Kasumi-1 (cell line): ENCODE measurements at regions not wholly inside any gene's neighbourhood (a gene's known extent, or its start where the extent isn't known, plus 50 kb on each side); places are given as distances from the start of the nearest gene placed in this dataset.
A peak's percentile ranks its signal among the peaks of the same experiment; 100 is the strongest.

Source experiments
- DNase-seq, 2 experiments: peaks; one replicate each; lab custom pipeline; 2025; lab: John Stamatoyannopoulos, UW

DNA sequence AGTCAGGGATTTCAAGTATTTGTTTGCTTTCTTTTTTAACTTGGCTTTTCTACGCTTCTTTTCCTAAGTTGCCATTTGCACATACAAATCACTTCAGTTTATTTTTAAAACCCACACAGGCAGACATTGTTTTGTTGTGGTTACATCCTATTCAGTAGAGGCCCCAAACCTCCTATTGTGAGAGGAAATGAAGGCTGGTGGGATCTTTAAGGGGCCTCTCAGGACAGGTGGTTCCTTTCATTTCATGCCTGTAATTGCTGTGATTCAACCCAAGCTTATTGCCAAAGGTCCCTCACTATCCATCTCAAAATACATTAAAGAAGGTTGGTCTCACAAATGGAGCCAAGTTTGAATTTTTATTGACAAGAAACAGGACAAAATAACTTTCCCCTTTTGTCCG, 257.1 kb downstream of the ADAMTS20 start:
- DNase-seq: no peak

DNA sequence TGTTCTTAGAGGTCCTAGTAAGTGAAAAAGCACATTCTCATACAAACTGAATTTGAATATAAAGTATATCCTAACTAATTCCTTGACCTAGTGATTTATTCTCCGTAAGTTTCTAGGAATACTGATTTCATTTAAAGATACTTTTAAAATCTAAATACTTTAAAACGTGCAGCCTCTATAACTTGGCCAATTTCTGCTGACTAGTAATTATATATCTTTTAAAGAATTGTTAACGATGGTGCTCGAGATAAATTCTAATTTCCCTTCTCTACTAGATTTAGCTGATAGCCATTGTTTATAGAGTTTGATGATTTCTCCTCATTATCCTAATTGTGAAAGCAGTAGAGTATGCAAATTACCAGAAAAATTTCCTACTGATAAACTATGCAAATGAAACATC, 257.9 kb downstream of the ADAMTS20 start:
- DNase-seq: no peak

- DNase-seq: no peak
Measured at GRCh38 chr12:43293396-43293795, 258.6 kb downstream of the ADAMTS20 start.

DNA sequence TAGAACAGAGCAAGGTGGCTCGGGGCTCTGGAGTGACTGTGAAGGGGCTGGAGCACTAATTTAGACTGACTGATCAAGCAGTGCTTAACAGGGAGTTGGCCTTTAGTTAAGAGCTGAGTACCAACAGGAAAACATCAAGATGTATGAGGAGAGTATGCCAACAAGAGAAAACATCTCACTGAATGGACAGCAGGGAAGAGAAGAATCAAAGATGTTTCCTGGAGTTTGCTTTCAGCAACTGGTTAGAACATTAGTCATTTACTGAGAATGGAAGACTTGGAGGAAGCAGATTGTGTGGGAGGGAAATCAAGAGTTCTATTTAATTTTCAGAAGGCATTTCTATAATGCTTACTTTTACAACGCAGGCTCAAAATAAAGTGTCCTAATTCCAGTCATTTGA, 259.3 kb downstream of the ADAMTS20 start:
- DNase-seq: peak; percentile 49 to 58

DNA sequence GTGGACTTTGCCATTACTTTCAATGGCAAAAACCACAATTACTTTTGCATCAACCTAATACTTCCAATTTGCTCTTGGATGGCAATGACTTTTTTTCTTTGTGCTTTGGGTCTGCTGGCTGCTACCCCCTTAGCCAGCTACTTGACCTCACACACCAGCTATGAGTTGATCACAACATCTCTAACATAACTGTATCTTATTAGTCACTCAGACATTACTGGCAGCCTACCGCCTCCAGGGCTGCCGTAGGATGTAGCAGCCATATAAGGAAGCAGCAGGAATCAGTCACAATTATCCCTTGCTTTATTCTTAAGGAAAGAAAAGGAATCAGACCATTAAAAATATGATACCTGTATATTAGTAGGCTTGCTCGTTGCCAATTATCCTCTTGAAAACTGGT, 260.5 kb downstream of the ADAMTS20 start:
- DNase-seq: no peak

DNA sequence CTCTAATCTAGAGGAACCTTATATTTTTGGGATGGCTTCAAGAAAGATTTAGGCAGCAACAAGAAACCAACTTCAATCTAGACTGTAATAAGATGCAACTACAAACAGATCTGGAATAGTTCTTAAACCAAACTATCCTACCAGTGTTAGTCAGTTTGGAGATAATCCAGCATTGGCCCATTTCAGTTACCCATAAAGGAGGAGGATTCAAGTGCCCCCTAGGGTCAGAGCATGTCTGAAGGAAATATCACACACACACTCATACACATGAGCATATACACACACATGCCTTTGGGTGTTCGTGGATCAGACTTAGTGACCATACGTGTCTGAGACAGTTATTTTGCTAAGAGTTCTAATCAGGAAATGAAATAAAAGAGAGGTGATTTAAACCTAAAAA, 261.2 kb downstream of the ADAMTS20 start:
- DNase-seq: no peak

DNA sequence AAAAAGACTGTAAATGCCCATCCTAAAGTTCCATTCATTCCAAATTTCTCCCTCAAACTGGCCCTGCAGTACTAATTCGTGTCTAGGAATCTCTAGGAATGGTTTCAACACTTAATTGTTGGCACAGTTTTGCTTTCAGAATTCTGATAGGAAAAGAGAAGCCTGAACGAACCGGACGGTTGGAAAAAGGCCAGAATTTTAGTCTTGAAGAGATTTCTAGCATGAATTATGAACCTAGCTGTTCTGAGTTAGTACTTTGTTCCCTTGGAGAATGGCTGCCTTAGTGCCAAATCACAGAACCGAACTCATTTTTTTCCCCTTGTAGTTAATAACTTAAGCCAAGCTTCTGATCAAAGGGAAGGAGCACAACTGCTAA, 262.6 kb downstream of the ADAMTS20 start:
- no peak for DNase-seq

DNA sequence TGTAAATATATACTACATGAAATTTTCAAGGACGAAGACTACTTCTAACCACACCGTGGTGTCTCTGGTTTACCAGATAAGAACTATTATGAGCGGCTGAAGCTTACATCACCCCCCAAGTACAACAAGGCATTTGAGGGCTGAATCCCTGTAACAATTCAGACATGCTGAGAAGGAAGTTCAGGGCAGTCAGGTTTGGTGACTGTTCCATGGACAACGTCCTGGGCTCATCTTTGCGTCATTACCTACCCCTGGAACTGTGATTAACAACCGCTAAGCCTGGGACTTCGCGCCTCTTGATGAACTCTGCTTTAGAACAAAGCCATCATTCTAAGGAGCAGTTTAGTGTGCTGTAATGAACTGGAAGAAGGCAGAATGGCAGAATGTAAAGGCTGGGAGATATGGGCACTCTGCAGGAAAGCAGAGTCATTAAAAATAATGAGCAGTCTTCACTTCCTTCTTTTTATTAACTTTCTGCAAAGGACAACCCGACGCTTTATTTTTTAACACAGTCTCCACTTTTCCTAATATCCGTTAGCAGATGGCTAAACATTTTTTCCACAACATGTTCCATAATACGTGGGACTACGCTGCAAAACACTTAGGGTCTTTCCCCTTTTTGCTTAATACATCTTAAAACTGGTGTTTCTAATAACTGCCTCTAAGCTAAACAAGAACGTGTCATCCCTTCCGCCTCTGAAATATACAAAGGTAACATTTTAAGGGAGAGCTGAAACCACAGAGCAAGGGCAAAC, 263.2 kb downstream of the ADAMTS20 start:
- DNase-seq: no peak

GRCh38 chr12:43287706-43288383, 264.2 kb downstream of the ADAMTS20 start:
- DNase-seq: no peak

DNA sequence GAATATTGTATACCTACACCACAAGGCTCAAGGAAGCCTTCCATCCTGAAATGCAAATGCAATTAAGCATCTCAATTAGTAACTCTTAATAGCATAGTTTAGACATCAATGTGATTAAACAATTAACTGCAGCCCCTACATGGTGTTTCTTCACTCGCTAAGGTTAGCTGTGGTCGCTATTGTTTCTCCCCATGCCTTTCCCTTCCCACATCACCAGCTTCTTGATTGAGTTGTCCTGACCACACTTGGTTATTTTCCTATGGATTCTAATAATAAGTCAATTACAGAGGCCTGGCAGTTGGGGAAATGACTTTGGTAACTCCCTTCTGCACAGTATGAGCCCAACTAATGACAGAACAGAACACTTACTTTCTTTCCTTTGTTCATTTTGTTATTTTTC, 265.0 kb downstream of the ADAMTS20 start:
- DNase-seq: no peak

DNA sequence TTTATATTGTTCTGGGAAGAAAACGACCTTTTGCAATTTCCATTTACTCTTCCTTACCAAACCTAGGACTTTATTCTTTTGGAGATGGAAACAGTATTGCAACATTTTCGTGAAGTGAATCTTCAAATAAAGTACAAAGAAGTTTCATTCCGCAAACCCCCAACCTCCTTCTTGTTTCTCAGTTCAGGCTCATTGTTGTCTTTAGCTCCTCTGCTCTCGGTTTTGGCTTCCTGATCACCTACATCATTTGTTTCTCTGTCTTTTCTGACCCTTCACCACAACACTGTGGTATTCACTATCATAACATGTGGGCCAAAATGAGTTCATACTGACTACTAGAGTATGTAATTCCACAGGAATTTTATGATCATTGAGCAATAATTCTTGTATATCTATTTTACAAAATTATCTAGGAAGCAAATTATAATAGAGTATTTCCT, 266.8 kb downstream of the ADAMTS20 start:
- no peak for DNase-seq

DNA sequence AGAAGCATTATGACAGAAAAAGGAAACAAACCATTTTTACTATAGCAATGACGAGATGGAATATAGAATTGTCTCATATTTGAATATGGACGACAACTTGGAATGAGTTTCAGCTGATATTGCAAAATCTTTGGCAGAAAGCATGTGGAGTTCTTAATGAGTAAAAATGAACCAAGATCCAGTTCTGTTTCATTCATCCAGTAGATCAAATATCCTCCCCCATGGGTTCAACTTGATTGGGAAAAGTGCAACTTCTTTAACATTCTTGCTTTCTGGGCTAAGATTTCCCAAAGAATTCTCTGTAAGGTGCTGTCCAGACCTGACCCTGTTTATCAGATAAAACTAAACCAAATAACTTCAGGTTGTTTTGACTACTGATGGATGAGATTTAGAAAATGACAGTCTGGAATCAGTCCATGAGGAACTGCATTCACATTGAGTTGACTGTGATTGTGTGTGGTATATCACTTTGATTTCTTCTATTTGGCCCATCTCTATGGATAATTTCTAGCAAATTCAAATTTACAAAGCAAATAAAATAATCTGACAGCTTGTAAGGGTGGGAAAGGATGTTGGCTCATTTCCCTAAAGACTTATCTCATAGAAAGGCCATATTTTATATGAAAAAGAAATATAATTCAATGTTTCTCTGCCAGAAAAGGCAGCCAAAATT, 267.4 kb downstream of the ADAMTS20 start:
- DNase-seq: no peak

GRCh38 chr12:43283206-43283605, 268.8 kb downstream of the ADAMTS20 start:
- DNase-seq: no peak

GRCh38 chr12:43282106-43282505, 269.9 kb downstream of the ADAMTS20 start:
- peak; percentile 54 to 57 for DNase-seq

GRCh38 chr12:43281563-43281962, 270.4 kb downstream of the ADAMTS20 start:
- DNase-seq: no peak

GRCh38 chr12:43278541-43278832, 273.5 kb downstream of the ADAMTS20 start:
- no peak for DNase-seq

DNA sequence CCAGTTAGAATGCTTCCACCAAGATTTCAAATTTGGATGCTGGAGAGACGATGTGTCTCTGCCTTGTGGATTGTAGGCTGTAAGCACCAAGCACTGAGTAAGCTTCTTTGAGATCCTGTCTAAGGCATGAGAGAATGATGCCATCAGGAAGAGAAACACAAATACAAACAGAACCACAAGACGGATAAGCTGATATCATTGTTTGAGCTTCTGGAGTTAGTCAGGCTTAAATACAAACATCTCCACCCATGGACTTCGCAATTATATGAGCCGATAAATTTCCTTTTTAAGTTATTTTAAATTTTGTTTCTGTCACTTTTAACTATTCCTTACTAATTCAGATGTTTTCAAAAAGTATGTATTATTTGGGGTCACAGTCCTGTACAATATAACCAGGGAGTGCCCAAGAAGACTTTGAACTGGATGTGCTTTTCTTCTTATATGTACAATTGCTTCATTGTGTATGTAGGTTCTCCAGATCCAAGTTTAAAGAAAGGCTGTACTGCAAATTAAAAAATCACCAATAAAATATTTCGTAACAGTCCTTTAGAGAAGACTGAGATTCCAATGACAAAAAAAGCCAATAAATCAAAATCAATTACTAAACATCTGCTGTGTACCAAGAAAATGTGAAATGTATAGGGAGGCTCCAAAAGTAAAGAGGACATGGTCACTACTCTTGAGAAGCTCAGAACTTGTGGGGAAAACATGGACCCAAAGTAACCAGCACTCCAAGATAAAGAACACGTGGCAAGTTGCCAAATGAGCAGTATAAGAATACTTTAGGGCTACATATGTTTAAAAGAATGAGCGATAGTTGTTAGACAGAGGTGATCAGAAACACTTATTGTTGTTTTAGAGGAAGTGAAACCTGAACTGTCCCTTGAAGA, 274.1 kb downstream of the ADAMTS20 start:
- DNase-seq: no peak

DNA sequence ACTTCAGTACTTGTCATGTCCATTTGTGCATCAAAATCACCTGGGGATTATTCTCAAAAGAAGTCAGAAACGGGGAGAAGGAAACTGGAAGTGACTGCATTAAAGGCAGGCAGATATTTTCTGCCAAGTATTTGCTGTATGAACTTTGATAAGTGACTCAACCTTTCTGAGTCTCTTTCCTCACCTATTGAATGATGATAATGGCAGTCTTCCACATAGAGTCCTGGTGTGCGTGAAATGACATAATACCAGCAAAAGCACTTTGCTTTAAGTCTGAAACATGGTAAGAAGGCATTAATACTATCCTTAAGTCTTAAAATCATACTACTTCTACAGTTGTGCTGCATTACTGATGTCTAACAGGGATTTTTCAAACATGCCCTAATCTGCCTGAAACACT, 278.5 kb downstream of the ADAMTS20 start:
- DNase-seq: no peak

GRCh38 chr12:43271659-43272058, 280.3 kb downstream of the ADAMTS20 start:
- no peak for DNase-seq

DNA sequence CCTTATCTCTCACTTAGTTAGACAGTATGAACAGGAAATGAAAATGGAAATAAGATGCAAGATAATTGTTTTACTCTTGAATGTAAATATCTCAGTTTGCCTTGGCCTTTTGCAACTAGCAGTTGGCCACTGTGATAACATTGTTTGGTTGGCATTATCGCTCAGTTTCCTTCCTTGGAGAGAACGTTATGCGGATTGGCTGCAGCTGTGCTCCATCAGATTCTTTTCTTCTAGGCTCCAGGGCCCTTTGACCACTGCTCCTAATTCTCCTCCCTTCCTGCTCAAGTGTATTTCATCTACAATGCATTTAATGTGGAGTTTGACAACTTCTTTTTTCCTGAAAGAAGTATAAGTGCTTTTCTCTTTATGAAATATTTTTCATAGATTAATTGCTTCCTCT, 284.2 kb downstream of the ADAMTS20 start:
- DNase-seq: no peak

DNA sequence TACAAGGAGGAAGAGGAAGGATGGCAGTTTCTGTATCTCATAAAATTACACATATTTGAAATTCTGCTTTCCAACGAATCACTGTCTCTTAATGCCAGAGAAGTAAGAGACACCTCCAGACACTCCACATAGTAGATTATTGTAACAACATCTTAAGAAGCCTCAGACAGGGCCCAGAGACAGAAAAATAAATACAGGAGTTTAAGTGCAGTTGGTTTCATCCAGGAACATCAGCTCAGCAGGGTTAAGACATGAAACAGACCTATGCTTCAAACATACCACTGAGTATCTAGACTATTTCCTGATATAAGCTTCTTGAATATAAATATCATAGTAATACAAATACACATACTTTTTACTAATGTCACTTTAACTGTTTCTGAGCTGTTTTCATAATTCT, 290.3 kb downstream of the ADAMTS20 start:
- DNase-seq: no peak

GRCh38 chr12:43255522-43256111, 296.4 kb downstream of the ADAMTS20 start:
- no peak for DNase-seq
